ENCODE measurements at regions not wholly inside any gene's neighbourhood (a gene's known extent, or its start where the extent isn't known, plus 50 kb on each side); places are given as distances from the start of the nearest gene placed in this dataset.

DNA sequence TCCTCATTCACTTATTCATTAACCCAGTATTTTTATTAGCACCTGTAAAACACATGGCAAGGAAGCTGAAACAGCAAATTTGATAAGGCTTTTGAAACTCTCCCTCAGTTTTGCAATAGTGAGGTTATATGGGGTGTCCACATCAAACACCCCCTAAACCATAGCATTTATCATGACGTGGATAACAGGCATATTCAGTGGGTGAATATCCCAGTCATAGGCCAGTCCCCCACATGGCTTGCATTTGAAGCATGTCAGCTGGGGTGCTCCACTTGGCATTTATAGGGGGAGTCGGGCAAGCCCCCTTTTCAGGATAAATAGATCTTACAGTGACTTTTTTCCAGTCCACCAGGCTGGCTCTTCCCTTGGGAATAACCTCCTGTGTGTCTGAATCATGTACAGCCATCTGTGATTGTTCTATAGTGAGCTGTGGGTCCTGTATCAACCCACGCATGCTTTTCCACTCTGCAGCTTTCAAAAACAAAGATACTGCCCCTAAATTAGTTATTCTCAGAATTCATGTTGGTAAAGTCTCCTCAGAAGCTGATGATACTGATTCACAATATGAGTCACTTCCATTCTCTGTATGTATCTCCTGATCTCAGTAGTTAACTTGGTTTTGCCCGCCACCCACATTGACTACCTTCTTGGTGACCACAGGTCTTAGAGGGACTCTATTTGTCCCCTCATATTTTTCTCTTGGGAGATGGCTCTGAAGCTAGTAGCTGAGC, 84.4 kb upstream of the SPIN1 start:
- H4K20me1 ChIP-seq (ENCODE audit: insufficient read depth, low read length): no peaks in the 10 kb centered on the region
- ATAC-seq (ENCODE audit: insufficient read depth, low read depth) (no peak), DNase-seq (no peak)
- H3K4me2 ChIP-seq (ENCODE audit: insufficient read depth, low read length): no peak overlapping the region
- H3K4me1 ChIP-seq (ENCODE audit: insufficient read depth, low read length): no peaks in the 10 kb centered on the region
- H3K4me3 ChIP-seq (ENCODE audit: low read depth in 1 of 2, low read length in 2 of 2): no peak overlapping the region
- TF ChIP-seq, protein P1, sequence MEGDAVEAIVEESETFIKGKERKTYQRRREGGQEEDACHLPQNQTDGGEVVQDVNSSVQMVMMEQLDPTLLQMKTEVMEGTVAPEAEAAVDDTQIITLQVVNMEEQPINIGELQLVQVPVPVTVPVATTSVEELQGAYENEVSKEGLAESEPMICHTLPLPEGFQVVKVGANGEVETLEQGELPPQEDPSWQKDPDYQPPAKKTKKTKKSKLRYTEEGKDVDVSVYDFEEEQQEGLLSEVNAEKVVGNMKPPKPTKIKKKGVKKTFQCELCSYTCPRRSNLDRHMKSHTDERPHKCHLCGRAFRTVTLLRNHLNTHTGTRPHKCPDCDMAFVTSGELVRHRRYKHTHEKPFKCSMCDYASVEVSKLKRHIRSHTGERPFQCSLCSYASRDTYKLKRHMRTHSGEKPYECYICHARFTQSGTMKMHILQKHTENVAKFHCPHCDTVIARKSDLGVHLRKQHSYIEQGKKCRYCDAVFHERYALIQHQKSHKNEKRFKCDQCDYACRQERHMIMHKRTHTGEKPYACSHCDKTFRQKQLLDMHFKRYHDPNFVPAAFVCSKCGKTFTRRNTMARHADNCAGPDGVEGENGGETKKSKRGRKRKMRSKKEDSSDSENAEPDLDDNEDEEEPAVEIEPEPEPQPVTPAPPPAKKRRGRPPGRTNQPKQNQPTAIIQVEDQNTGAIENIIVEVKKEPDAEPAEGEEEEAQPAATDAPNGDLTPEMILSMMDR (IDR thresholded peaks at IDR 0.05; ENCODE audit: borderline replicate concordance, extremely low read depth, low read length, poor library complexity, severe bottlenecking): no peak
- no peak for TF ChIP-seq EZH2 (IDR thresholded peaks at IDR 0.05; ENCODE audit: borderline replicate concordance, low read depth, low read length, severe bottlenecking)
- H3K79me2 ChIP-seq (ENCODE audit: insufficient read depth, low read length): no peaks in the 10 kb centered on the region
- H2AFZ ChIP-seq (ENCODE audit: low read depth, low read length): no peak overlapping the region
- no peaks in the 10 kb centered on the region for H3K9me3 ChIP-seq (ENCODE audit: insufficient read depth, low read length, severe bottlenecking)
- no peaks in the 10 kb centered on the region for H3K27me3 ChIP-seq (ENCODE audit: insufficient read depth, low read length, poor library complexity)
- H3K9ac ChIP-seq (ENCODE audit: low read depth, low read length): no peak overlapping the region
- H3K36me3 ChIP-seq (ENCODE audit: insufficient read depth, low read length): no peaks in the 10 kb centered on the region
- no peak overlapping the region for H3K27ac ChIP-seq (ENCODE audit: low read length)

DNA sequence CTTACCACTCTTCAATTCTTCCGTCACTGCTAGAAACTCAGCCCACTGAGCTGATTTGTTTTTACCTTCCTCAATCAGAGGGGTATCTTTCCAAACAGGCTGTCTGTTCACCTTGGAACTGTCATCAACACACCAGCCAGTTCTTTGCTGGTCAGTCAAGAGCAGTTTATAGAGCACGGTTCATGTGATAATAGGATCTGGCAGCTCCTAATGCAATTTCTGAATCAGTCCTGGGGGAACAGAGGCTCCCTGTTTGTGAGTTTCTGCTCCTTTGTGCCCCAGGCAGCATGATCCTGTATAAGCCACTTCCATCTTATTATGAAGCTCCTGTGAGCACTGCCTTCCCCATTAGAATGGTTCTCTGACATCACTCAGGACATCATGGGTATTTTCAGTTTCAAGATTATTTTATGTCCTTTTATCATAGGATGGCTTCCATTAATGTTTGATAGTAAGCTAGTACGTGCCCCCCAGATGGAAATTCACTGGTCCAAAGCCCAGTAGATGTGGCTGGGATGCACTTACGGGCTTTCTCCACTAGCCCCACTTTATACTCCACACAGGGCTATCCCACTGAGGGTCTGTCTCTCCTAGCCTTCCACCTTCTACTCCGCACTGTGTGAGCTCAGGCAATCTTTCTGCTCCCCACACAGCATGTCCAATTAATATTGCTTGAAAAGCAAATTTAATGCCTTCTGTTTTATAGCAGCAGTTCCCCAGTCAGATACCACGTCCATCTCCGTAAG, 85.5 kb upstream of the SPIN1 start:
- no peak overlapping the region for H3K27ac ChIP-seq (ENCODE audit: low read length)
- H3K4me3 ChIP-seq (ENCODE audit: low read depth in 1 of 2, low read length in 2 of 2): no peak overlapping the region
- H3K9ac ChIP-seq (ENCODE audit: low read depth, low read length): no peak overlapping the region
- TF ChIP-seq EZH2 (IDR thresholded peaks at IDR 0.05; ENCODE audit: borderline replicate concordance, low read depth, low read length, severe bottlenecking): no peak
- H4K20me1 ChIP-seq (ENCODE audit: insufficient read depth, low read length): no peaks in the 10 kb centered on the region
- ATAC-seq (ENCODE audit: insufficient read depth, low read depth): no peak
- no peak overlapping the region for H3K4me2 ChIP-seq (ENCODE audit: insufficient read depth, low read length)
- H3K9me3 ChIP-seq (ENCODE audit: insufficient read depth, low read length, severe bottlenecking): no peaks in the 10 kb centered on the region
- no peak for DNase-seq
- no peaks in the 10 kb centered on the region for H3K79me2 ChIP-seq (ENCODE audit: insufficient read depth, low read length)
- H3K27me3 ChIP-seq (ENCODE audit: insufficient read depth, low read length, poor library complexity): no peaks in the 10 kb centered on the region
- no peak overlapping the region for H2AFZ ChIP-seq (ENCODE audit: low read depth, low read length)
- H3K4me1 ChIP-seq (ENCODE audit: insufficient read depth, low read length): no peaks in the 10 kb centered on the region
- no peaks in the 10 kb centered on the region for H3K36me3 ChIP-seq (ENCODE audit: insufficient read depth, low read length)

DNA sequence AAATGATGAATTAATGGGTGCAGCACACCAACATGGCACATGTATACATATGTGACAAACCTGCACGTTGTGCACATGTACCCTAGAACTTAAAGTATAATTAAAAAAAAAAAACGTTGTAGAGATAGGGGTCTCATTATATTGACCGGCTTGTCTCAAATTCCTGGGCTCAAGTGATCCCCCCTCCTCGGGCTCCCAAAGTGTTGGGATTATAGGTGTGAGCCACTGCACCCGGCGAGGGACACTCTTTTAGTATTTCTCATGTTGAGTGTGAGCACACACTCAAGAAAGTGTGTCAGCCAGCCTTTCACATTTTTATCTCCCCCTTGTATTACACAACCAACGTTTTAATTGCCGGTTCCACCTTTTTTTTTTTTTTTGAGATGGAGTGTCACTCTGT, 87.7 kb upstream of the SPIN1 start:
- no peaks in the 10 kb centered on the region for H3K27me3 ChIP-seq (ENCODE audit: insufficient read depth, low read length, poor library complexity)
- no peak overlapping the region for H3K9ac ChIP-seq (ENCODE audit: low read depth, low read length)
- no peaks in the 10 kb centered on the region for H3K79me2 ChIP-seq (ENCODE audit: insufficient read depth, low read length)
- H3K4me3 ChIP-seq (ENCODE audit: low read depth in 1 of 2, low read length in 2 of 2): no peak overlapping the region
- H4K20me1 ChIP-seq (ENCODE audit: insufficient read depth, low read length): no peaks in the 10 kb centered on the region
- TF ChIP-seq EZH2 (IDR thresholded peaks at IDR 0.05; ENCODE audit: borderline replicate concordance, low read depth, low read length, severe bottlenecking): no peak
- TF ChIP-seq, protein P1 (IDR thresholded peaks at IDR 0.05; ENCODE audit: borderline replicate concordance, extremely low read depth, low read length, poor library complexity, severe bottlenecking): no peak
- no peak overlapping the region for H3K27ac ChIP-seq (ENCODE audit: low read length)
- no peaks in the 10 kb centered on the region for H3K9me3 ChIP-seq (ENCODE audit: insufficient read depth, low read length, severe bottlenecking)
- no peaks in the 10 kb centered on the region for H3K4me1 ChIP-seq (ENCODE audit: insufficient read depth, low read length)
- no peaks in the 10 kb centered on the region for H3K36me3 ChIP-seq (ENCODE audit: insufficient read depth, low read length)
- ATAC-seq (ENCODE audit: insufficient read depth, low read depth): no peak
- no peak overlapping the region for H3K4me2 ChIP-seq (ENCODE audit: insufficient read depth, low read length)
- H2AFZ ChIP-seq (ENCODE audit: low read depth, low read length): no peak overlapping the region
- DNase-seq: no peak

DNA sequence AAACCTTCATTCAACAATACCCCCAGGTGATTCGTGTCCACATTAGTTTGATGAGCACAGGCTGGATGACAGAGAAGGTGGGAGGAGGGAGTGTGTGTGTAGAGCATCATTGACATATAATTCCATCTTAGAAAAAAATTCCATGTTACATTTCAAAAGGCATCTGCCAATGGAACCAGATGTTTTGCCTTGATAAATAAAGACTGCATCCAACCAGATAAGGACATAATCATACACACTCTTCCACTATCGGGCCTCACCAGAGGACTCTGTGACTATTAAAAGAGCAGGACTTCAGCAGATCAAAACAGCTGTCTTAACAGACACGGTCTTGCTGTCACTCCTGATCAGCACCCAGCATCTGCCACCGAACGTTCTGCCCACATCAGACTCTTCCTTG, 96.4 kb upstream of the SPIN1 start:
- Histone ChIP-seq H3K4me3 (ENCODE audit: low read depth in 1 of 2, low read length in 2 of 2) (no peak overlapping the region), H3K79me2 (ENCODE audit: insufficient read depth, low read length) (no peaks in the 10 kb centered on the region), H3K4me2 (ENCODE audit: insufficient read depth, low read length) (no peak overlapping the region), H4K20me1 (ENCODE audit: insufficient read depth, low read length) (no peaks in the 10 kb centered on the region), H3K27ac (ENCODE audit: low read length) (no peak overlapping the region), H3K9me3 (ENCODE audit: insufficient read depth, low read length, severe bottlenecking) (no peaks in the 10 kb centered on the region), H3K36me3 (ENCODE audit: insufficient read depth, low read length) (no peaks in the 10 kb centered on the region), H3K27me3 (ENCODE audit: insufficient read depth, low read length, poor library complexity) (no peaks in the 10 kb centered on the region), H3K9ac (ENCODE audit: low read depth, low read length) (no peak overlapping the region), H3K4me1 (ENCODE audit: insufficient read depth, low read length) (no peaks in the 10 kb centered on the region), H2AFZ (ENCODE audit: low read depth, low read length) (no peak overlapping the region)
- no peak for DNase-seq
- no peak for TF ChIP-seq EZH2 (IDR thresholded peaks at IDR 0.05; ENCODE audit: borderline replicate concordance, low read depth, low read length, severe bottlenecking)
- TF ChIP-seq, protein P1 (IDR thresholded peaks at IDR 0.05; ENCODE audit: borderline replicate concordance, extremely low read depth, low read length, poor library complexity, severe bottlenecking): no peak
- ATAC-seq (ENCODE audit: insufficient read depth, low read depth): no peak

Measured in DND-41 (cell line).